ENCODE measurements at regions not wholly inside any gene's neighbourhood (a gene's known extent, or its start where the extent isn't known, plus 50 kb on each side); places are given as distances from the start of the nearest gene placed in this dataset.

GRCh38 chr4:177070533-177071058 is 239.1 kb upstream of the NEIL3 start:
- TF ChIP-seq CTCF (IDR thresholded peaks at IDR 0.05): no peak
- no peak for TF ChIP-seq ZFX (IDR thresholded peaks at IDR 0.05; ENCODE audit: borderline replicate concordance)
